Psoas muscle (tissue), 7 donors: ENCODE measurements at regions not wholly inside any gene's neighbourhood (a gene's known extent, or its start where the extent isn't known, plus 50 kb on each side); places are given as distances from the start of the nearest gene placed in this dataset.

Experiments used
- ATAC-seq, 4 donors: fragments of 200-7000 bp; cut with Tn5 transposase; one replicate each; pipeline ENCODE4 v1.9.1; 2020; ENCODE audit warnings: moderate library complexity in 3 of 4, mild to moderate bottlenecking in 2 of 4
- DNase-seq, 2 donors: peaks; one replicate each; pipeline ENCODE4 v3.0.0-alpha.2; 2020
- H3K27ac ChIP-seq: fragments of 200-600 bp; one replicate; pipeline ENCODE4 v1.8.0; 2022
- H3K27me3 ChIP-seq, 3 donors: fragments of 200-600 bp in 1 of 3; one replicate each; pipeline versions ENCODE4 v1.6.1 to v1.8.0; 2013 to 2022; ENCODE audit warnings: low read length in 2 of 3, mild to moderate bottlenecking in 2 of 3, moderate library complexity in 1 of 3; ENCODE audit not compliant: insufficient read depth in 3 of 3
- H3K36me3 ChIP-seq, 2 donors: fragments of 200-600 bp in 1 of 2; one replicate each; pipeline versions ENCODE4 v1.6.1 to v1.8.0; 2013 to 2022; ENCODE audit warnings: low read depth in 1 of 2, mild to moderate bottlenecking in 1 of 2, moderate library complexity in 1 of 2; ENCODE audit not compliant: insufficient read depth in 1 of 2
- H3K4me1 ChIP-seq: fragments of 200-600 bp; one replicate; pipeline ENCODE4 v1.8.0; 2022
- H3K4me3 ChIP-seq: fragments of 200-600 bp; one replicate; pipeline ENCODE4 v1.8.0; 2022; ENCODE audit warnings: mild to moderate bottlenecking
- H3K9me3 ChIP-seq: fragments of 200-600 bp; one replicate; pipeline ENCODE4 v1.8.0; 2022
- WGBS, 3 donors: extraction: QIAGEN DNeasy Blood & Tissue Kit; methylation state at CpG; one replicate each; pipeline versions ENCODE4 v1.1.6 to v1.1.7; 2013; 5-methylcytosine and 5-hydroxymethylcytosine counted together
- intact Hi-C, 2 donors: fragments of 100-400 bp; cut with DNase I; formaldehyde crosslinking; loops; one replicate each; pipeline versions ENCODE4 v1.11.0 to v1.14.2; 2022
- TF ChIP-seq, protein P1 (sequence below): fragments of 200-600 bp; IDR thresholded peaks from one replicate; pipeline ENCODE4 v1.8.0; 2022; ENCODE audit warnings: antibody characterized with exemption
- donor health status: healthy with polysubstance abuse.
- donor health status: DM: no; HTN: no; CAD: no; lungs with moderate emphysema.
- donor health status: Bipolar disorder and iron deficiency.
- donor health status: healthy.
- donor health status: DM: yes; HTN: yes; CAD: no.
- donor health status: DM: no; HTN: no; CAD: no.
- donor health status: DM: yes; HTN: yes; CAD: no.

- 66 to 70% (median 67%) methylated on average over 2 of the region's 2 CpGs for WGBS, 3 donors
- TF ChIP-seq, protein P1, sequence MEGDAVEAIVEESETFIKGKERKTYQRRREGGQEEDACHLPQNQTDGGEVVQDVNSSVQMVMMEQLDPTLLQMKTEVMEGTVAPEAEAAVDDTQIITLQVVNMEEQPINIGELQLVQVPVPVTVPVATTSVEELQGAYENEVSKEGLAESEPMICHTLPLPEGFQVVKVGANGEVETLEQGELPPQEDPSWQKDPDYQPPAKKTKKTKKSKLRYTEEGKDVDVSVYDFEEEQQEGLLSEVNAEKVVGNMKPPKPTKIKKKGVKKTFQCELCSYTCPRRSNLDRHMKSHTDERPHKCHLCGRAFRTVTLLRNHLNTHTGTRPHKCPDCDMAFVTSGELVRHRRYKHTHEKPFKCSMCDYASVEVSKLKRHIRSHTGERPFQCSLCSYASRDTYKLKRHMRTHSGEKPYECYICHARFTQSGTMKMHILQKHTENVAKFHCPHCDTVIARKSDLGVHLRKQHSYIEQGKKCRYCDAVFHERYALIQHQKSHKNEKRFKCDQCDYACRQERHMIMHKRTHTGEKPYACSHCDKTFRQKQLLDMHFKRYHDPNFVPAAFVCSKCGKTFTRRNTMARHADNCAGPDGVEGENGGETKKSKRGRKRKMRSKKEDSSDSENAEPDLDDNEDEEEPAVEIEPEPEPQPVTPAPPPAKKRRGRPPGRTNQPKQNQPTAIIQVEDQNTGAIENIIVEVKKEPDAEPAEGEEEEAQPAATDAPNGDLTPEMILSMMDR = no peak
- no peak overlapping the region for H3K27ac ChIP-seq
Measured at GRCh38 chr3:83354205-83354604, 1592.8 kb upstream of the GBE1 start.

DNA sequence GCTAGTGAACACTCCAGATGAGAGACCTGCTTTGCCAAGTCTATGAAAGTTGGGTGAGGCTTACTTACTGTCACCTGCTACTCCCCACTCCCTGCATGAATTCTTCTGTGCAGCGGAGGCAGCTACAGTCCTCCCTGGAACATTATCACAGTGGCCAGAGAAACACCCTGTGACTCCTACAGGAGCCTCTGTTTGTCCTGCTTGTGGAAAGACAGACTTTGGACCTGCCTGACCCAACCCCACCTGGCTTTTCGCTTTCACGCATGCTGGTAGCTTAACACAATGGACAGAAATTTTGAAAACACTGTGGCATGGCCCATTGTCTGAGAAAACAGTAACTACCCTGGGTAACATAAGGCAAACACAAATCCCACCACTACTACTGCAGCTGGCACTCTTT, 1565.5 kb upstream of the CADM2 start:
- Histone ChIP-seq H3K9me3 (no peaks in the 10 kb centered on the region), H3K27ac (no peak overlapping the region), H3K27me3 (no peaks in the 10 kb centered on the region), H3K36me3 (no peaks in the 10 kb centered on the region), H3K4me3 (no peak overlapping the region), H3K4me1 (no peaks in the 10 kb centered on the region)
- TF ChIP-seq, protein P1 = no peak
- intact Hi-C loops = no loop called here
- WGBS, 3 donors = 94 to 98% (median 97%) methylated on average over 3 of the region's 3 CpGs
- ATAC-seq = no peak
- no peak for DNase-seq

More at GRCh38 chr3:83354205-83354604, 1592.8 kb upstream of the GBE1 start:
- no peaks in the 10 kb centered on the region for H3K27me3 ChIP-seq
- no peak for ATAC-seq
- intact Hi-C loops = no loop called here
- no peak for DNase-seq
- H3K36me3 ChIP-seq = no peaks in the 10 kb centered on the region
- H3K4me1 ChIP-seq = no peaks in the 10 kb centered on the region
- H3K4me3 ChIP-seq = no peak overlapping the region
- H3K9me3 ChIP-seq = no peaks in the 10 kb centered on the region

- H3K27me3 ChIP-seq = no peaks in the 10 kb centered on the region
- no peaks in the 10 kb centered on the region for H3K9me3 ChIP-seq
- WGBS, 3 donors = 76 to 86% (median 82%) methylated on average over 10 of the region's 10 CpGs
- H3K4me3 ChIP-seq = no peak overlapping the region
- TF ChIP-seq, protein P1 = no peak
- ATAC-seq (no peak), DNase-seq (no peak)
- H3K27ac ChIP-seq = no peak overlapping the region
- H3K36me3 ChIP-seq = no peaks in the 10 kb centered on the region
- H3K4me1 ChIP-seq = no peaks in the 10 kb centered on the region
- intact Hi-C loops = no loop called here
Measured at GRCh38 chr3:83403927-83404326, 1554.9 kb upstream of the CADM2 start.

GRCh38 chr3:83426300-83426699, 1532.5 kb upstream of the CADM2 start:
- Histone ChIP-seq H3K4me1 (no peaks in the 10 kb centered on the region), H3K36me3 (no peaks in the 10 kb centered on the region), H3K9me3 (no peaks in the 10 kb centered on the region), H3K27me3 (no peaks in the 10 kb centered on the region), H3K4me3 (no peak overlapping the region), H3K27ac (no peak overlapping the region)
- DNase-seq (no peak), ATAC-seq (no peak)
- TF ChIP-seq, protein P1 = no peak
- intact Hi-C loops = no loop called here
- 51 to 64% (median 60%) methylated on average over 2 of the region's 2 CpGs for WGBS, 3 donors

DNA sequence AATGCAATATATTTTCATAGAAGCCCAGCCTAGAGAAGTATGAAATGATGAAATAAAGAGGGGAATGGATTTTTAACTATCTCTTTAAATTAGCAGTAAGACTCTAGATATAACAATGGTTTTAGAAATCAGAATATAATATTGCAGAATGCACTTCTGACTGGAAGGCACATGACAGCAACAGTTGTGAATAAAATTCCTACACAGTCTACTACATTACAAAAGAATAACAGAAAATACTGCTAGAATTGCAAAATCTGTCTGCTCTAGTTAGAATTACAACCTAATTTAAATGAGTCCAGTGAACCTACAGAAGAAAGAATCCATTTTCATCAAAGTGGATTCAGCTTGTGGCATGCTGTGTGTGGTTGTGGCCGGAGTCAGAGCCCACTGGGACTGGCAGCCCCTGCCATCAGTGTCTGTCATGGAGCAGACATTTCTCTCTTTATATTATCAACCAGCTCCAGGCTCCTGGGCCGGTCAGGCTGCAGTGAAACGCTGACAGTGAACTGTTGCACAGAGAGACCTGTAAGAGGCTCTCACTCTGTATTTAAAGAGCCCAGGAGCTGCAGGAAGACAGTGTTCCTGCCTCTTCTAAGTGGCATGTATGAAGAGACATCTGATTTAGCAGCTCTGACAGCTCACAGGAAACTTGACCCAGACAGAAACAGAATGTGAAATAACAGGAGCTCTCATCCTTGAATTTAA, 1523.8 kb upstream of the CADM2 start:
- ATAC-seq (no peak), DNase-seq (no peak)
- Histone ChIP-seq H3K4me3 (no peak overlapping the region), H3K27me3 (no peaks in the 10 kb centered on the region), H3K9me3 (no peaks in the 10 kb centered on the region), H3K36me3 (no peaks in the 10 kb centered on the region), H3K4me1 (no peaks in the 10 kb centered on the region), H3K27ac (no peak overlapping the region)
- 34 to 53% (median 35%) methylated on average over 3 of the region's 3 CpGs for WGBS, 3 donors
- intact Hi-C loops = no loop called here
- TF ChIP-seq, protein P1 = no peak
